ENCODE measurements at regions not wholly inside any gene's neighbourhood (a gene's known extent, or its start where the extent isn't known, plus 50 kb on each side); places are given as distances from the start of the nearest gene placed in this dataset.

GRCh38 chr6:71733970-71734899 is 152.1 kb upstream of the RIMS1 start:
- no peak for TF ChIP-seq CTCF (IDR thresholded peaks at IDR 0.05; ENCODE audit: low read depth, low read length)
- TF ChIP-seq POLR2A (IDR thresholded peaks at IDR 0.05; ENCODE audit: extremely low read depth, insufficient read length), result no peak
